ENCODE measurements at regions not wholly inside any gene's neighbourhood (a gene's known extent, or its start where the extent isn't known, plus 50 kb on each side); places are given as distances from the start of the nearest gene placed in this dataset.

- ChIA-PET CTCF (no interaction called here), POLR2A (ENCODE audit: low non-redundant PET) (interaction anchor here (0.6 kb wide), 1 partner anchor 708 kb away, joined by 4 read pairs; no protein-coding TSS in a partner anchor)
- Histone ChIP-seq H3K4me1 (ENCODE audit: insufficient read depth, low read length, poor library complexity, severe bottlenecking) (no peaks in the 10 kb centered on the region), H3K36me3 (ENCODE audit: insufficient read depth, low read length, poor library complexity, severe bottlenecking) (no peaks in the 10 kb centered on the region), H3K9me3 (ENCODE audit: low read depth, low read length, poor library complexity, severe bottlenecking) (no peaks in the 10 kb centered on the region), H3K27ac (ENCODE audit: low read depth, low read length, poor library complexity, severe bottlenecking) (no peak overlapping the region), H3K27me3 (replicated peaks; ENCODE audit: insufficient read depth, low read depth, low read length, poor library complexity) (no peaks in the 10 kb centered on the region), H3K4me3 (ENCODE audit: low read depth, low read length, poor library complexity, severe bottlenecking) (no peak overlapping the region)
- BruUV-seq (replicated peaks), result no TSS peak
- TF ChIP-seq EZH2 (IDR thresholded peaks at IDR 0.05; ENCODE audit: borderline replicate concordance, low read depth, low read length, poor library complexity, severe bottlenecking), result no peak
- TF ChIP-seq CTCF (conservative IDR thresholded peaks at IDR 0.05; ENCODE audit: low read depth, low read length), result no peak
- intact Hi-C loops (cut with micrococcal nuclease; ENCODE audit: unreplicated experiment), result no loop called here
- DNase-seq (ENCODE audit: low spot score), result no peak
Measured at GRCh38 chr7:120014925-120015465, 258.0 kb upstream of the KCND2 start.

- no peaks in the 10 kb centered on the region for H3K4me1 ChIP-seq (ENCODE audit: insufficient read depth, low read length, poor library complexity, severe bottlenecking)
- intact Hi-C loops (cut with micrococcal nuclease; ENCODE audit: unreplicated experiment), result loop anchor here (10.0 kb wide), 1 partner anchor 56 kb away; no protein-coding TSS in a partner anchor
- TF ChIP-seq EZH2 (IDR thresholded peaks at IDR 0.05; ENCODE audit: borderline replicate concordance, low read depth, low read length, poor library complexity, severe bottlenecking) (no peak), CTCF (conservative IDR thresholded peaks at IDR 0.05; ENCODE audit: low read depth, low read length) (no peak)
- no peaks in the 10 kb centered on the region for H3K9me3 ChIP-seq (ENCODE audit: low read depth, low read length, poor library complexity, severe bottlenecking)
- H3K27ac ChIP-seq (ENCODE audit: low read depth, low read length, poor library complexity, severe bottlenecking), result no peak overlapping the region
- CTCF ChIA-PET, result no interaction called here
- H3K27me3 ChIP-seq (replicated peaks; ENCODE audit: insufficient read depth, low read depth, low read length, poor library complexity), result no peaks in the 10 kb centered on the region
- BruUV-seq (replicated peaks), result no TSS peak
- DNase-seq (ENCODE audit: low spot score), result no peak
- no peaks in the 10 kb centered on the region for H3K36me3 ChIP-seq (ENCODE audit: insufficient read depth, low read length, poor library complexity, severe bottlenecking)
- H3K4me3 ChIP-seq (ENCODE audit: low read depth, low read length, poor library complexity, severe bottlenecking), result no peak overlapping the region
- POLR2A ChIA-PET (ENCODE audit: low non-redundant PET), result no interaction called here
Measured at GRCh38 chr7:120021085-120021484, 251.9 kb upstream of the KCND2 start.

GRCh38 chr7:120023494-120024167 is 249.3 kb upstream of the KCND2 start:
- Histone ChIP-seq H3K36me3 (ENCODE audit: insufficient read depth, low read length, poor library complexity, severe bottlenecking) (no peaks in the 10 kb centered on the region), H3K27me3 (replicated peaks; ENCODE audit: insufficient read depth, low read depth, low read length, poor library complexity) (no peaks in the 10 kb centered on the region), H3K4me3 (ENCODE audit: low read depth, low read length, poor library complexity, severe bottlenecking) (no peak overlapping the region), H3K4me1 (ENCODE audit: insufficient read depth, low read length, poor library complexity, severe bottlenecking) (no peaks in the 10 kb centered on the region), H3K27ac (ENCODE audit: low read depth, low read length, poor library complexity, severe bottlenecking) (no peak overlapping the region), H3K9me3 (ENCODE audit: low read depth, low read length, poor library complexity, severe bottlenecking) (no peaks in the 10 kb centered on the region)
- TF ChIP-seq CTCF (conservative IDR thresholded peaks at IDR 0.05; ENCODE audit: low read depth, low read length) (no peak), EZH2 (IDR thresholded peaks at IDR 0.05; ENCODE audit: borderline replicate concordance, low read depth, low read length, poor library complexity, severe bottlenecking) (no peak)
- BruUV-seq (replicated peaks), result no TSS peak
- ChIA-PET POLR2A (ENCODE audit: low non-redundant PET) (no interaction called here), CTCF (no interaction called here)
- intact Hi-C loops (cut with micrococcal nuclease; ENCODE audit: unreplicated experiment), result loop anchor here (10.0 kb wide), 1 partner anchor 59 kb away; no protein-coding TSS in a partner anchor
- no peak for DNase-seq (ENCODE audit: low spot score)

Data from A673 (cell line).